NCI-H2227 (cell line): ENCODE measurements at regions not wholly inside any gene's neighbourhood (a gene's known extent, or its start where the extent isn't known, plus 50 kb on each side); places are given as distances from the start of the nearest gene placed in this dataset.
A peak's percentile ranks its signal among the peaks of the same experiment; 100 is the strongest.

Experiments used
- DNase-seq: peaks from one replicate; lab custom pipeline; 2025; ENCODE audit not compliant: unreplicated experiment; lab: John Stamatoyannopoulos, UW

DNA sequence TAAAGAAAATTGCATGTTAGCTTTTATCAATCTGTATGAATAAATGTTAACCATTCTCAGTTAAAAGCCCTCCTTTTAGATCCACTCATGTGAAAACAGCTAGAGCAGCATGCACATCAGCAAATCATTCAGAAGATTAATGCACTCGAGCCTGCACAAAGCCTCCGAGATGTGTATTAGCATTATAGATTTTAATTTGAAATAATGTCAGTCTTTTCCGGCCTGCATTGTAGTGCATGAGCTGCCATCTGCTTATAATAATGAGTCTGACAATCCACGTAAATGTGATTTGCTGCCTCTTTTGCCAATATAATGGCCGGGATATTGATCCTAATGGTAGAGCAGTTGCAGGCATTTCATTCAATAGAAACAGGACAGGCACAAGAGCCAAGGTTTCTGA, 585.1 kb downstream of the IRX1 start:
- no peak for DNase-seq

DNA sequence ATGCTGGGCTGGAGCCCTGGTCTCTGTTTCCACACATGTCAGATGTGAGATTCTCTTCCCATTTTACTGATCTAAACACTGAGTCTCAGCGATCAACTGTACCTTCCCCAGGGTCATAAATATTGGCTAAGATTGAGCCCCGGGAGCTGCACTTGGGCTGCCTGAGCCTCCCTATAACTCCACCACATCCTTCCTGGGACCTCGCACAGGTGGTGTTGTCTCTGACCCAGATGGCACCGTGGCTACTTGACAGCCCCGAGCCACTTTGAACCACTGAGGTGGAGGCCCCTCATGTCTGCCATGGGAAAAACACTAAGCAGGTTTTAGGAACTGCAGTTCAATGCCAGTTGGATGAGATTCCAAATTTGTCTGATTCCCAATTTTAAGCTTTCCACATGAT, 586.5 kb downstream of the IRX1 start:
- DNase-seq = no peak

DNA sequence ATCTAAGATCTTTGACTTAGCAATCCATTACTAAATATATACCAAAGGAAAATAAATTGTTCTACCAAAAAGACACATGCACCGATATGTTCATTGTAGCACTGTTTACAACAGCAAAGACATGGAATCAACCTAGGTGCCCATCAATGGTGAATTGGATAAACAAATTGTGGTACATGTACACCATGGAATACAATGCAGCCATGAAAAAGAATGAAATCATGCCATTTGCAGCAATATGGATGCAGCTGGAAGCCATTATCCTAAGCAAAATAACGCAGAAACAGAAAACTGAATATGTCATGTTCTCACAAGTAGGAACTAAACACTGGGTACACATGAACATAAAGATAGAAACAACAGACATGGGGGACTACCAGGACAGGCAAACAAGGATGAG, 589.5 kb downstream of the IRX1 start:
- no peak for DNase-seq

DNA sequence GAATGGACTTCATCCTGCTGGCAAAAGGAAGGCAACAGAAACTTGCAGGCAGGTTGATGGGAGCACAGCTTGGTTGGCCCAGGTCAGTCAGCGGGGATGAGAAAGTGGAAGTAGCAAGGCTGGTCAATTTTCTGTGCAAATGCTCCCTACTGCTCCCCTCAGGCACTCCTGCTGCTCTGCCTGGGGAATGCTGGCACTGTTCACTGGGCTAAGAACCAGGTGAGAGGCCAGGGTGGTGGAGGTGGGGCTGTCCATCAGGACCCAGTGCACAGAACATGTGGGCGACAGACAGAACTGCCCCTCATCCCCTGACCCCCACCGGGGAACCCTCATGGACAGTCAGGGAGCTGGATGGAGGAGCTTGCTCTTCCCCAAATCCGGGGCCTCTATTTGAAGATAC, 593.1 kb downstream of the IRX1 start:
- DNase-seq = no peak

DNA sequence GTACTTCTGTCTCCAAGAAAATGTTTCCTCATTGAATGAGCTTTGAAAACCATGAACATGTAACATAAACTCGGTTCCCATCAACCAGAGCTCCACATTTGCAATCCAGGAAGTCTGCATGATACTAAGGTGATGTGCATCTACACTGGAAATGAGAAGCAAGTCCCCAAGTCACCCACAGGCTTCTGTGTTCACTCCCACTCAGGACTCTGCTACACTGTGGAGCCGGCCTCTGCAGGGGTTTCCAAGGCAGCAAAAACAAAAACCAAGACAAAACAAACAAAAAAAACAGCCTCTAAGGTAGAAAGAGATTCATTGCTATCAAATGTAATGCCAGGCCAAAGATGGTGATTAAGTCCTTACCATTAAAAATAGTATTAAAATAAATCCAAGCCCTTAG, 593.7 kb downstream of the IRX1 start:
- DNase-seq = no peak

DNA sequence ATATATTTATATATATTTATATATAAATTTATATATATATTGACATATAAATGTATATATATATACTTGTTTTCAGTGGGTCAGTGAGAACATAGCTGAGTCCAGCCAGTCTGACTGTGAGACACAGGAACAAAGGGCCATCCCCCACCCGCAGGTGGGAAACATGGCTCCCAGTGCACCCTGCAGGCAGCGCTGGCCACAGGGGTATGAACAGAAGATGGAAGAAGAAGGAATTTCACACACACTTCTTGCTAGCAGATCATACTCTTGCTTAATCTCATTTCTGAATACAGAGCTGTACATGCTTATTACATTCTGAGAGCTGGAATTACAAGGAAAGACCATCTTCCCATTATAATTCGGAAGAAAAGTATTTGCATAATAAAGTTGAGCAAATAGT, 595.4 kb downstream of the IRX1 start:
- DNase-seq = no peak

DNA sequence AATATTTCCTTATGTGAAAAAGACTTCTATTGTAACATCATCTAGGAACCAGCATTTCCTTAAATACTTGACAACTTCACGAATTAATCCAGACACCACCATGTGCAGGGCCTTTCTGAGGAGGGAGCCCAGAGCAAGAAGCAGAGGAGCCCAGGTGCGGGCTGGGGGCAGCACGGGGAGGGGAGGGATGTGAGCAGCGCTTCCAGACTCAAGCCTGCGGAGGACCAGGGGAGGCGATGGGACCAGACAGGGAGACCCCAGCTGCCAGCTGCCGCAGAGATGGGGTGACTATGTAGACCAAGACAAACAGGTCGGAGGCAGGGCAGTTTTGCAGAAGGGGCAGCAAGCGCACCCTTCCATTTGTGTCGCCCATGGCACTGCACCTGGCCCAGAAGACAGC, 596.1 kb downstream of the IRX1 start:
- DNase-seq = no peak

DNA sequence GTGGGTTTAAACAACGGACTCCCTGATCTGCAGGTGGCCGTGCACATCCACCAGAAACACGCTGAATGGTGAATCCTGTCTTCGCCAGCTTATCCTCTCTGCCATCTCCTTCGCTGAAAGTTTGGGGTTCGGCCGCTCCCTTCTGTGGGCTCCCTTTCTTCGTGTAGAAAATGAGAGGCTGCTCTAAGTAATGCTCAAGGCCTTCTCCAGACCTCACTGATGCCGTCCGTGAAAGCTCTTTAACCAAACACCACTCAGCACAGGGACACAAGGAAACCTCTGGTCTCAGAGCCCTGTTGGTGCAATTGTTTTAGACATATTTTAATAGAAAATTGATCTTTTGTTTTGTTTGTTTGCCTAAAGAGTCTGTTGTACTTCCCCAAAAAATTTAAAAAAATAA, 596.5 kb downstream of the IRX1 start:
- no peak for DNase-seq

DNA sequence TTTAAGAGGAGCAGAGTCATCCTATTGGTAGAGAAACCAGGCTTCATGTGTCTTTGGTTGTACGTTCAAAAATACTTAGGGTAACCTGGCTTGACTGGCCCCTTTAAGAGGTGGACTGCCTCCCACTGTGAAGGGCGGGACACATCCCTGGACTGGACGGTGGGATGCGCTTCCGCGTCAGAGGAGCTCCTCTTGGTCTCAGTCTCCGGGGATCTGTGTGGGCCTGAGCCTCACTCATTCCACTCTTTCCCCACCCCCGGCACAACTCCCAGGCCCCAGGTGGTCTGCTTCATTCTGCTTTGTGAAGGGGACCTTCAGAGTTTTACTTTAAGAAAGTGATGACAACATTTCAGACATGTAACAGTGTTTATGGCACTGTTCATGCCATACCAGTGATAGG, 601.1 kb downstream of the IRX1 start:
- no peak for DNase-seq

DNA sequence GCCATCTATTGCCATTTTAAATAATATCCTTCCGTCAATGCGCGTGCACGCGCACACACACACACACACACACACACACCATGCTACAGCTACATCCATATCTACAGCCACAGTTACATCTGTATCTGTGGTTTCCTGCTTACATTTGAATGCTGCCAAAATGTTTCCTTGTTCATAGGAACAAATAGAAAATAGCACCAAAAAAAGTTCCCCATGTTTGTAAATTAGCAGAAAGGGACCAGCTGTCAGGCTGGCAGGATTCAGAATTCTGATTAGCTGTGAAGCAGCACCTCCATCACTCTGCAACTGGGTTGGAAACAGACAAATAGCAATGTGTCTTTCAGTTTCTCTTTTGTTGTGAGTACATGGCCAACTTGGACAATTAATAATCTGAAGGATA, 601.5 kb downstream of the IRX1 start:
- no peak for DNase-seq

DNA sequence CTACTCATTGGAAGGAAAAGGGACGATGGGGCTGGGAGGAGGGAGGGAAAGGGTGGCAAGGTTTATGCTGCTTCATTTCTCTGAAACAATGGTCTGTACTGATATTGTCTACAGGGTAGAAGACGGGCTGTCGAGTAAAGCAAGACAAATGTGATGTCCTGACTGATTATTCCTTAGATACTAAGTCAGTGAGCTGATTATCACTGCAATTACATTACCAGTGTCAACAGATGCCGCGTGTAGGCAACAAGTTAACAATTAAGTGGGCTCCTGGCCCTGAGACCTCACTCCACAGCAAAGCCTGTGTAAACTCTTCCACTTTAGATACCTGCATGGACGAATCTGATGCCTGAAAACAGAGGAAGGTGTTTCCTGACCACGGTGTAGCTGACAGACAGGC, 602.8 kb downstream of the IRX1 start:
- DNase-seq = no peak

DNA sequence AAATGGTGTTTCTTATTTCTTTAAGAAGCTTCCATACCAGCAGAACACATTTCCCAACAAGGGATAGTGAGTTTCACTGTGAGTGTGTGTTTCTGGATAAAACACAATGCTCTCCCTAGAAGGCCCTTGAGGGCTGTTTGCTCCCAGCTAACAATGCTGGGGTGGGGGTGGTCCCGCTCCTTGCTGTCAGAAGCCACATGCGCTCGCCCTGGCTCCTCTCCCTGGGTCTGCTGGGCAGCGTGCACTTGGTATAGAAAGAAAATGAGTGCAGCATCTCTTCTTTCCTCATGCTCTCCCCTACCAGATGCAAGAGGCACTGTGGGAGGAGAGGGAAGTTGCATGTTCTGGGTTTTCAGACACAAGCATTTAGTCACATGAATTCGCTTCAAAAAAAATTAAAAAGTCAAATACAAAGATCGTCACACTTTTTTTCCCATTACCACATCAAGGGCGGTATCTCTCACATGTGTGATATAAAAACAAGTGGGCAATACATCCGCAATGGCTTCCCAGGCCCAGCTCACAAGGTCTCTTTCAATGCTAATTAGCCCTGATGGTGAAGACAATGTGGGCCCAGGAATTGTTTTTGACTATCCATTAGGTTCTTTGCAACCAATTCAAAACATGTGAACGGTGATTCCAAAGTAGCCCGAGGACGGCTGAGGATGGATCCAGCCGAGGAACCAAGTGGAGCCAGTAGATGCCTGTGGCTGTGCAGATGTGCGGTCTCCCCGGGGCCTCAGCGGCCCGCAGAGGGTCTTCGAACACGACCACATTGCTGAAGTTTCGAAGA, 603.6 kb downstream of the IRX1 start:
- no peak for DNase-seq

DNA sequence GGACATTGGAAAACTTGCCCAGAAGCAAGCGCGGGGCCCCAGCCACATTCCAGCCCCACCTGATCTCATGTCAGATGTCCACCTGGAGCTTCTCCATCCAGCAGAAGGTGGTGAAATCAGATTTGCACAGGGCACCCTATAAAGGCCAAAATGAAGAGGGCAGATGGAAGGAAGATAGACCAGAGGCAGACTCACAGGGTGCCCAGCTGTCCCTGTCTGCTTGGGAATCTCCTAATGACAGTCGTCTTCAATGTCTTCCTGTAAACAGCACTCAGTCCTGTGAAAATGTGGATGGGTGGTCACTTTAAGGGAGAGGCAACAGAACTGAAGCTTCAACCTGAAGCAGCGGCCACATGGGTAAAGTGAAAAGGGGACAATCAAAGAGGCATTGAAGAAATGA, 607.5 kb downstream of the IRX1 start:
- DNase-seq = no peak

DNA sequence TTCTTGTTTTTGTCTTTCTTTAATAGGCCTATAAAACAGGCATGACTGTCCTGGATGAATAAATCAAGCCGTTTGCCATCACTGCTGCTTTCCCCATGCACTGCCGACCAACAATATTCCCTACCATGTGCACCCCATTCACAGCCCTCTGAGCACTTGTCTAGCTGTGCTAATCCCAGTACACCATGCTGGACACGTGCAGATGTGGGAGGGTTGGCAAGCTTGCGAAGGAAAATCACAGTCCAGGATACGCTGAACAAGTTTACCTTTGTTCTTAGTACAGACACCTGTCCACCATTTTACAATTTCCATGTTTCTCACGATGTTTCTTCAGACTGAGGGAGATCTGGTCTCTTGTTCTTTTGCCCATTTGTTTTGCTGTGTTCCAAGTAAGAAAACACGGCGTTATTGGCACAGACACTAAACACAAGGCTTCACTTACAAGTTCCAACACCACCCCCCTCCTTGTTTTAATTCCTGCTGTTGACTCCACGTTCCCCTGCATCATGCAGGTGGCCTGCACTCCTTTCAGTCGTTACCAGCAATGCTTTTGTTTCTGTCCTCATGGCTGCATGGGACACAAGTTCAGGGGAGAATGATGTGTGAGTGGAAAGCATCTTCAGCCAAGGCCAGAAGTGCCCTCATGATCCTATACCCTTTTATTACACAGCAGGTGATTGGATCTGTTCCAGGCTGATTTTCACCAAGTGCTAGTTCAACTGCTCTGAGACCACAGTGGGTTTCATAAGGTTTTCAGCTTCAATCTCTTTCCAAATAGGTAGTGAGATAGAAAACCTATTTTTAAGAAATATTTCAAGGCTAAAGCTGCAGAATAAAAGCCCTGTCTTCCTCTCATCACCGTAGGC, 608.9 kb downstream of the IRX1 start:
- peak; percentile 2 for DNase-seq

DNA sequence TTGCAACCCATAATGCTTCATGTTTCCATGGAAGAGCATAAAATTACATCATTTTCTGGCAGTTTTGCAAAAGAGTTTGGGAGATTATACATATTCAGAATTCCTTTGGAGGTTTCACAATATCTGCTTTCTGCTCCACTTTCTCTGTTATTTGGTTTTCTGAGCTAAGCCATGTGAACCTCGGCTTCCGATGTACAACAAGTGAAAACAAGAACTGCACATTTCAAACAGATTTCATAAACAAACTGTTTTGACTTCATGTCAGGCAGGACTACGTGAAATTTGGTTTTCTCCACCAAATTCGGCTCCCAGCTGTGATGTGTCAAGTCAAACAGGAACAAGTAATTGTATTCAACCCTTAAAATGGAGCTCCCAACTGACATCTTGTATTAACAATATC, 609.8 kb downstream of the IRX1 start:
- DNase-seq = no peak

DNA sequence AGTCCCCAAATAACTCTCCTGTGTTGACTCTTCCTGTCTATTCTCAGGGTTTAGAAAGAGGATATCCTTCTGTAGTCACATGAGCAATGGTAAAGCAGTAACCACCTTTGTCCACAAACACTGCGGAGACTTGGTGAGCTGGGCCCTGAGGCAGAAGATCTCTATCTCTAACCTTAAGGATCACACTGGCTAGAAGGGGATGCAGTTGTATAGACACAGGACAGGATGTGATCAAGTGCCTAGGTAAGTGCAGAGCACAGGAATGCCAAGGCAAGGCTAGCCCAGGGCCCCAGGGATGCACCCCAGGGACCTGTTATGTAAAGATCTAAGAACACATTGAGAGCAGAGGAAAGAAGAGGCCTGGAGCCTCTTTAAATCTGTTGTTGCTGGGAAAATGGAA, 610.5 kb downstream of the IRX1 start:
- no peak for DNase-seq

DNA sequence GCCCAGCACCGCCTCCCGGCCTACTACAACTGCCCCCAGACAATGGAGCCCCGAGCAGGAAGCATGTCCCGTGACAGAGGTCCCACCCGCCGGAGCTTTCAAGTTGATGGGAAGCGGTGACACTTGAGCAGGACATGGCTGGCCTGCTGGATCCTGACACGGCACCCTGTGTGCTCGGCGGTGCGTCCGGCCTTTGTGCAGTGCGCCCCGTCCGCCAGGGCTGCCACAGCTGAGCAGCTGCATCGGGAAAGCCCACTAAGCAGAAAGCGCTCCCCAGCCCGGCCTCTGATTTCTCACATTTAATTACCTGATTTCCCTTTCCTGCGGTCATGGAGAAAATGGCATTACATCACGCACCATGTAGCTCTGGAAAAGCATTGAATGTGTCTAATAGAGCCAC, 611.9 kb downstream of the IRX1 start:
- DNase-seq = no peak

DNA sequence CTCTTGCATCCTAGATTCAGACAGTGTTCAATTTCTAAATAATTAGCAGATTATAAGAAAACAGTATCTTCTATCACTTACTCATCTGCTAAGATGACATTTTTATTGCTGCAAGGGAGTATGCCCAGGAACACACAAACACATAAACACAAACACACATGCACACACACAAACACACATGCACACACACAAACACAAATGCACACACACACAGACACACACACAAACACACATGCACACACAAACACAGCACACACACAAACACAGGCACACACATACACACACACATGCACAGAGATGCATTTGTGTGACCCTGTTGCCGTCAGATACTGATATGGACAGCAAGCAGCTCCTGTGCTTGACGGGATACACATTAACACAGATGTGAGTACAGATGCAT, 612.9 kb downstream of the IRX1 start:
- no peak for DNase-seq

DNA sequence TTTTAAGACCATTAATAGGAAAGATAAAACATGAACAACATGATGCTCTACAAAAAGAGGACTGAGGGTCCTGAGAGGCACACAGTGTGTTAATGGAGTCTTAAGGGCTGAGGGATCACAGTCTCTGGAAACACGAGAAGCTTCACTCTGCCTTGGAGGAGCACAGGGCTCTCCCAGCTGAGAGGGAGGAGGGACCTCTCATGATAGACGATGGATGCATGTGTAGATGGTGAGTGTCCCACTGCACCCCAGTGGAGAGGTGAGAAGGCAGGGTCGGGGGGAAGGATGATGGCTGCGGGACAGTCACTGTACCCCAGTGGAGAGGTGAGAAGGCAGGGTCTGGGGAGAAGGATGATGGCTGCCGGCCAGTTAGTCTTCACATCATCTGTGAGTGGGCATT, 613.4 kb downstream of the IRX1 start:
- DNase-seq = no peak

DNA sequence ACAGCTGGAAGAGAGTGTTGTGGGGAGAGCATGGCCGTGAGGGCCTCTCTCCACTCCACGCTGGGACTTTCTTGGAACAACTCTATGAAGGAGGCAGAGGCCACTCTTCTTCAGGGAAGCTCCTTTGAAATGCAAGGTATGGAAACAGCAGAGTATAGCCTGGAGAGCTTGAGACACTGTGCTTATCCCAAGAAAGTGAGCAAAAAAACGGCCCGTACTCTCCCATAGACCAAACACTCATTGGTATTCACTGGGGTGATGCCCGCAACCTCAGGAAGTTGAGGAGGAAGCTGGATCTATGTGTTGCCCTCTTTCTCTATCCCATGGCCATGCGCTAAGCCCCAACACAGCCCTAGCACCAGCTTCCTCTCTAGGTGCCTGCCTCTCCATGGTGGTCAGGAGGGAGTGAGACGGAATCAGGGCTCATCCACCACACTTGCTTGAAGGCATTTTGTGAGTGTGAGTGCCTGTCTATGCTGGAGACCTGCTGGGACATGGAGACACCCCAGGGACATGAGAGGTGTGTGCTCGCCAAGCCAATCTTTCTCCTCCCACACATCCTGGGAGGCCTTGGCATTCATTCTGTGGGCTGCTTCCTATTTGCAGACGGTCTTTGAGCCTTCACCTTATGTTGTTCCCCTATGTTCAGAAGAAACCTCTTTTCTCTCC, 616.6 kb downstream of the IRX1 start:
- no peak for DNase-seq

DNA sequence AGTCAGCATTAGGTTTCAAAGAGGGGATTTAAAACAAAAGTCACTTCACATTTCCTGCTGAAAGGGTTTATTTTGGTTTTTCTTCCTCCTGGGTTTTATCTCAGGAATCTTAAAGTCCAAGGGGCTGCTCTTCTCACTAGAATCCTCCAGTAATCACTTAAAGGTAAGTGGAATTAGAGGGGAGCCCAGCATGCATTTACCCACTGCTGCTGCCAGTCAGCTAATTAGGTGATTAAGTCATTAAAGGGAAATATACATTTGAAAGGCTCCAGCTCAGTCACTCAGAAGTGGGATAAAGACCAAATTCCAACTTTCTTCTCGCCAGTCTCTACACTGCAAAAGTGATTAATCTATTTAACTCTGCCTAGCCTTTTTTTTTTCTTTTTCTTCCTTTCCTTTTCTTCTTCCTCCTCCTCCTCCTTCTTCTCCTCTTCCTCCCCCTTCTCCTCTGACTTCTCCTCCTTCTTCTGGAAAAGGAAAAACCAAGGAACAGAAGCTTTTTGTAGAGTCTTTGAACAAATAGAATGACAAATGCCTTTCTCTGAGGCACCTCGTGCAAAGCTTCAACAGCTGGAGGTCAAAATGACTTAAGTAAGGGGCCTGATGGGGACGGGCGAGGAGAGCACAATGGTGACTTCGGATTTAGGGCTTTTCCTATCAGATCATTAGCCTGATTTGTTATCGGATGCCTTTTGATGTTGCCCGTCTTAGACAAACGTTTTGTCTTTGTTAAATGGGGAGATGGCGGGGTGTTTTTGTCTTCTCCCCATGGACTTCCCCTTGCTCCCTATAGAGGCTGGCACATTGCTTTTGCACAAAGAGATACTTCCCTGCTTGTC, 617.6 kb downstream of the IRX1 start:
- no peak for DNase-seq
